Stimulated activated CD4-positive, alpha-beta T cell treated with anti-CD3 and anti-CD28 coated beads, Interleukin-1b, Interleukin-23, amount 100 ng/mL, for 4 hours (primary cell): ENCODE measurements at regions not wholly inside any gene's neighbourhood (a gene's known extent, or its start where the extent isn't known, plus 50 kb on each side); places are given as distances from the start of the nearest gene placed in this dataset.
"Not testable (repeated sequence)": the region's sequence is repeated elsewhere in the genome, so short reads cannot be mapped to it uniquely, and the experiment has no call there.

ENCODE experiments used
- DNase-seq, 2 donors: peaks; one replicate each; pipeline ENCODE4 v3.0.0-alpha.2; 2020; ENCODE audit warnings: low read depth in 2 of 2

- DNase-seq = no peak
Measured at GRCh38 chr3:159453945-159454344, 534.7 kb upstream of the IL12A start.

GRCh38 chr3:159455741-159456181 lies 532.9 kb upstream of the IL12A start:
- DNase-seq = no peak

GRCh38 chr3:159458010-159458409 lies 530.6 kb upstream of the IL12A start:
- no peak for DNase-seq

- no peak for DNase-seq
Measured at GRCh38 chr3:159458982-159459381, 529.7 kb upstream of the IL12A start.

GRCh38 chr3:159472611-159473010 lies 516.0 kb upstream of the IL12A start:
- no peak for DNase-seq

GRCh38 chr3:159473206-159473605 lies 515.4 kb upstream of the IL12A start:
- DNase-seq = no peak

GRCh38 chr3:159480046-159480445 lies 508.6 kb upstream of the IL12A start:
- DNase-seq = no peak

GRCh38 chr3:159482241-159482993 lies 506.2 kb upstream of the IL12A start:
- no peak for DNase-seq

- no peak for DNase-seq
Measured at GRCh38 chr3:159482994-159483367, 505.7 kb upstream of the IL12A start.

- no peak for DNase-seq
Measured at GRCh38 chr3:159486580-159486979, 502.1 kb upstream of the IL12A start.

GRCh38 chr3:159487304-159487703 lies 501.3 kb upstream of the IL12A start:
- no peak for DNase-seq

GRCh38 chr3:159488602-159489001 lies 500.0 kb upstream of the IL12A start:
- no peak for DNase-seq

- DNase-seq = no peak
Measured at GRCh38 chr3:159497361-159497760, 491.3 kb upstream of the IL12A start.

- DNase-seq = no peak
Measured at GRCh38 chr3:159499031-159499793, 489.4 kb upstream of the IL12A start.

- DNase-seq = no peak
Measured at GRCh38 chr3:159501029-159501428, 487.6 kb upstream of the IL12A start.

GRCh38 chr3:159502986-159503385 lies 485.6 kb upstream of the IL12A start:
- no peak for DNase-seq

- DNase-seq = not testable (repeated sequence)
Measured at GRCh38 chr3:159510988-159511387, 477.6 kb upstream of the IL12A start.

GRCh38 chr3:159513444-159513843 lies 475.2 kb upstream of the IL12A start:
- DNase-seq = no peak

GRCh38 chr3:159513867-159514380 lies 474.7 kb upstream of the IL12A start:
- DNase-seq = no peak

GRCh38 chr3:159517105-159517504 lies 471.5 kb upstream of the IL12A start:
- DNase-seq = no peak

GRCh38 chr3:159520638-159521037 lies 468.0 kb upstream of the IL12A start:
- no peak for DNase-seq

GRCh38 chr3:159522276-159522675 lies 466.4 kb upstream of the IL12A start:
- no peak for DNase-seq
